H9 (cell line): ENCODE measurements at regions not wholly inside any gene's neighbourhood (a gene's known extent, or its start where the extent isn't known, plus 50 kb on each side); places are given as distances from the start of the nearest gene placed in this dataset.

Experiments used
- DNase-seq: peaks from one replicate; pipeline ENCODE4 v3.0.0-alpha.2; 2017
- H2AFZ ChIP-seq: one replicate; pipeline ENCODE4 v1.6.1; 2013; ENCODE audit warnings: mild to moderate bottlenecking, low read length, control low read depth, moderate library complexity
- H2AK5ac ChIP-seq: 2 replicates; pipeline ENCODE4 v1.6.1; 2013; ENCODE audit warnings: low read length, control low read depth, mixed read lengths; ENCODE audit not compliant: insufficient read length
- H2BK120ac ChIP-seq: one replicate; pipeline ENCODE4 v1.6.1; 2013; ENCODE audit warnings: low read depth, mild to moderate bottlenecking, low read length, control low read depth, inconsistent platforms; ENCODE audit not compliant: poor library complexity, severe bottlenecking
- H2BK12ac ChIP-seq: 2 replicates; pipeline ENCODE4 v1.6.1; 2013; ENCODE audit warnings: low read length, control low read depth, mixed read lengths, low read depth; ENCODE audit not compliant: insufficient read length
- H2BK15ac ChIP-seq: 2 replicates; pipeline ENCODE4 v1.6.1; 2013; ENCODE audit warnings: low read depth, low read length, control low read depth
- H2BK20ac ChIP-seq: one replicate; pipeline ENCODE4 v1.6.1; 2013; ENCODE audit warnings: low read depth, mild to moderate bottlenecking, low read length, control low read depth, inconsistent platforms; ENCODE audit not compliant: poor library complexity, severe bottlenecking
- H2BK5ac ChIP-seq: 2 replicates; pipeline ENCODE4 v1.6.1; 2013; ENCODE audit warnings: low read length, control low read depth, mixed read lengths; ENCODE audit not compliant: insufficient read length
- H3K14ac ChIP-seq: 2 replicates; pipeline ENCODE4 v1.6.1; 2013; ENCODE audit warnings: low read length, control low read depth; ENCODE audit not compliant: insufficient read depth
- H3K18ac ChIP-seq: 2 replicates; pipeline ENCODE4 v1.6.1; 2013; ENCODE audit warnings: low read depth, mild to moderate bottlenecking, mixed read lengths, low read length, control low read depth; ENCODE audit not compliant: insufficient read length
- H3K23ac ChIP-seq: 2 replicates; pipeline ENCODE4 v1.6.1; 2013; ENCODE audit warnings: low read length, control low read depth, mixed read lengths, low read depth; ENCODE audit not compliant: insufficient read length
- H3K23me2 ChIP-seq: 2 replicates; pipeline ENCODE4 v1.6.1; 2013; ENCODE audit warnings: low read depth, mild to moderate bottlenecking, mixed read lengths, low read length, control low read depth; ENCODE audit not compliant: insufficient read length, poor library complexity, severe bottlenecking
- H3K27ac ChIP-seq: 2 replicates; pipeline ENCODE4 v1.5.1; 2013; ENCODE audit warnings: low read length, control low read depth, mixed read lengths, low read depth; ENCODE audit not compliant: insufficient read length
- H3K27me3 ChIP-seq: 2 replicates; pipeline ENCODE4 v1.6.1; 2013; ENCODE audit warnings: low read length, control low read depth, inconsistent platforms; ENCODE audit not compliant: insufficient read depth
- H3K4ac ChIP-seq: 2 replicates; pipeline ENCODE4 v1.6.1; 2013; ENCODE audit warnings: low read depth, mild to moderate bottlenecking, control low read depth, inconsistent platforms, low read length, moderate library complexity
- H3K4me1 ChIP-seq: 2 replicates; pipeline ENCODE4 v1.6.1; 2013; ENCODE audit warnings: low read length, control low read depth, inconsistent platforms; ENCODE audit not compliant: insufficient read depth
- H3K4me2 ChIP-seq: 2 replicates; pipeline ENCODE4 v1.6.1; 2013; ENCODE audit warnings: low read length, control low read depth, mixed read lengths; ENCODE audit not compliant: insufficient read length, insufficient read depth
- H3K56ac ChIP-seq: 2 replicates; pipeline ENCODE4 v1.6.1; 2013; ENCODE audit warnings: low read depth, mild to moderate bottlenecking, mixed read lengths, low read length, control low read depth; ENCODE audit not compliant: insufficient read length
- H3K79me1 ChIP-seq: 2 replicates; pipeline ENCODE4 v1.6.1; 2013; ENCODE audit warnings: low read depth, mild to moderate bottlenecking, moderate library complexity, low read length, control low read depth, inconsistent platforms; ENCODE audit not compliant: insufficient read depth, poor library complexity, severe bottlenecking
- H3K79me2 ChIP-seq: 2 replicates; pipeline ENCODE4 v1.6.1; 2013; ENCODE audit warnings: low read length, control low read depth, inconsistent platforms; ENCODE audit not compliant: insufficient read depth
- H3K9ac ChIP-seq: 2 replicates; pipeline ENCODE4 v1.6.1; 2013; ENCODE audit warnings: low read length, control low read depth, mixed read lengths; ENCODE audit not compliant: insufficient read length; ENCODE audit errors: extremely low read depth
- H3K9me3 ChIP-seq: one replicate; pipeline ENCODE4 v1.6.1; 2013; ENCODE audit warnings: low read depth, low read length, inconsistent platforms; ENCODE audit not compliant: control insufficient read depth
- H3T11ph ChIP-seq: one replicate; pipeline ENCODE4 v1.6.1; 2013; ENCODE audit warnings: mild to moderate bottlenecking, low read length, control low read depth, inconsistent platforms
- H4K20me1 ChIP-seq: one replicate; pipeline ENCODE4 v1.6.1; 2013; ENCODE audit not compliant: control insufficient read depth, insufficient read length, insufficient read depth
- H4K5ac ChIP-seq: 2 replicates; pipeline ENCODE4 v1.6.1; 2013; ENCODE audit warnings: low read depth, mild to moderate bottlenecking, mixed read lengths, low read length, control low read depth; ENCODE audit not compliant: insufficient read length
- H4K8ac ChIP-seq: replicated peaks from 2 replicates; pipeline ENCODE4 v1.6.1; 2013; ENCODE audit warnings: low read length, control low read depth, mixed read lengths, low read depth; ENCODE audit not compliant: insufficient read length
- H4K91ac ChIP-seq: 2 replicates; pipeline ENCODE4 v1.6.1; 2013; ENCODE audit warnings: low read depth, mild to moderate bottlenecking, moderate library complexity, mixed read lengths, low read length, control low read depth; ENCODE audit not compliant: insufficient read length
- H3K27ac Mint-ChIP-seq, 3 experiments: 2 replicates in 2 of 3; 3 replicates in 1 of 3; pipeline ENCODE4 v1.8.0; 2020 to 2021; ENCODE audit warnings: mixed read lengths in 3 of 3, mild to moderate bottlenecking in 1 of 3, moderate library complexity in 1 of 3
- H3K27me3 Mint-ChIP-seq: 2 replicates; pipeline ENCODE4 v1.8.0; 2021; ENCODE audit warnings: low read depth, mild to moderate bottlenecking, moderate library complexity, mixed read lengths
- H3K36me3 Mint-ChIP-seq, 3 experiments: 2 replicates in 2 of 3; 3 replicates in 1 of 3; pipeline ENCODE4 v1.8.0; 2020 to 2021; ENCODE audit warnings: low read depth in 3 of 3, mixed read lengths in 3 of 3; ENCODE audit not compliant: insufficient read depth in 1 of 3
- H3K4me1 Mint-ChIP-seq, 2 experiments: 2 replicates each; pipeline ENCODE4 v1.8.0; 2020; ENCODE audit warnings: mixed read lengths in 2 of 2
- H3K4me3 Mint-ChIP-seq, 2 experiments: 2 replicates in 1 of 2; 3 replicates in 1 of 2; pipeline ENCODE4 v1.8.0; 2020 to 2021; ENCODE audit warnings: mild to moderate bottlenecking in 2 of 2, mixed read lengths in 2 of 2, moderate library complexity in 1 of 2
- H3K9me3 Mint-ChIP-seq, 2 experiments: 2 replicates in 1 of 2; 3 replicates in 1 of 2; pipeline ENCODE4 v1.8.0; 2020; ENCODE audit warnings: mild to moderate bottlenecking in 2 of 2, mixed read lengths in 2 of 2, moderate library complexity in 1 of 2
- TF ChIP-seq, protein P1 (sequence below): fragments of 200-600 bp; sonication (generic); conservative IDR thresholded peaks from 3 replicates; pipeline ENCODE4 v1.8.0; 2021; ENCODE audit warnings: antibody characterized with exemption, mild to moderate bottlenecking

DNA sequence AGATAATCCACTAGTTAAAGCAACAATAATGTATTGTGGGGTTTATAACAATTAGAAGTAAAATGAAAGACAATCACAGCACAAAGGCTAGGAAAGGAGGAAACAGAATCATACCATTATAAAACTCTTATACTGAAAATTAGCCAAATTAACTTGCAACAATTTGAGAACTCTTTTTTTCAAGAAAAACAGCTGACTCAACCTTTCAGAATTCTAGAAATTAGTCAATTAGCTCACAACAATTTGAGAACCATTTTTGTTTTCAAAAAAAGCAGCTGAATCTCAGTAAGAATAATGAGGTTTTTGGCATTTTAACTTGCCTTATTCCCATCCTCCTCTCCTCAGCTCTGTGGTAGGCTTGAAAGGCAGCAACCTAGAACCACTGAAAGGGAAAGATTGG is 269.9 kb downstream of the NPR3 start:
- Histone ChIP-seq H3K23me2 (no peaks in the 10 kb centered on the region), H3T11ph (no peak overlapping the region), H3K79me1 (no peaks in the 10 kb centered on the region), H4K91ac (no peak overlapping the region), H3K4me1 (peaks cover 5% of the 10 kb centered on the region; the same call in 1 of the 2 replicates), H3K56ac (no peak overlapping the region), H3K27me3 (no peaks in the 10 kb centered on the region), H2BK12ac (no peak overlapping the region), H2BK5ac (no peak overlapping the region), H2BK120ac (no peak overlapping the region), H4K8ac (no peak overlapping the region), H3K14ac (no peak overlapping the region), H2BK20ac (no peak overlapping the region), H2AFZ (no peak overlapping the region), H3K9me3 (no peaks in the 10 kb centered on the region), H4K20me1 (no peaks in the 10 kb centered on the region), H3K4ac (no peak overlapping the region), H2BK15ac (no peak overlapping the region), H3K18ac (no peak overlapping the region), H3K27ac (no peak overlapping the region), H3K23ac (no peak overlapping the region), H4K5ac (no peak overlapping the region), H3K79me2 (no peaks in the 10 kb centered on the region), H2AK5ac (no peak overlapping the region), H3K4me2 (no peak overlapping the region), H3K9ac (no peak overlapping the region)
- Mint-ChIP-seq H3K27me3 (no peaks in the 10 kb centered on the region), H3K4me3 (no peak overlapping the region), H3K9me3 (peaks cover 0 to 7% of the 10 kb centered on the region in 2 experiments; a peak in 3 of 5 replicates), H3K36me3 (peaks cover 0 to 8% (median 0%) of the 10 kb centered on the region in 3 experiments; a peak in 2 of 7 replicates), H3K4me1 (peaks cover 15 to 19% of the 10 kb centered on the region in 2 experiments), H3K27ac (no peak overlapping the region; a peak in 1 of 7 replicates)
- DNase-seq, result no peak
- TF ChIP-seq, protein P1, sequence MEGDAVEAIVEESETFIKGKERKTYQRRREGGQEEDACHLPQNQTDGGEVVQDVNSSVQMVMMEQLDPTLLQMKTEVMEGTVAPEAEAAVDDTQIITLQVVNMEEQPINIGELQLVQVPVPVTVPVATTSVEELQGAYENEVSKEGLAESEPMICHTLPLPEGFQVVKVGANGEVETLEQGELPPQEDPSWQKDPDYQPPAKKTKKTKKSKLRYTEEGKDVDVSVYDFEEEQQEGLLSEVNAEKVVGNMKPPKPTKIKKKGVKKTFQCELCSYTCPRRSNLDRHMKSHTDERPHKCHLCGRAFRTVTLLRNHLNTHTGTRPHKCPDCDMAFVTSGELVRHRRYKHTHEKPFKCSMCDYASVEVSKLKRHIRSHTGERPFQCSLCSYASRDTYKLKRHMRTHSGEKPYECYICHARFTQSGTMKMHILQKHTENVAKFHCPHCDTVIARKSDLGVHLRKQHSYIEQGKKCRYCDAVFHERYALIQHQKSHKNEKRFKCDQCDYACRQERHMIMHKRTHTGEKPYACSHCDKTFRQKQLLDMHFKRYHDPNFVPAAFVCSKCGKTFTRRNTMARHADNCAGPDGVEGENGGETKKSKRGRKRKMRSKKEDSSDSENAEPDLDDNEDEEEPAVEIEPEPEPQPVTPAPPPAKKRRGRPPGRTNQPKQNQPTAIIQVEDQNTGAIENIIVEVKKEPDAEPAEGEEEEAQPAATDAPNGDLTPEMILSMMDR, result no peak
